ENCODE measurements at regions not wholly inside any gene's neighbourhood (a gene's known extent, or its start where the extent isn't known, plus 50 kb on each side); places are given as distances from the start of the nearest gene placed in this dataset.

GRCh38 chr7:21160401-21160800 lies 267.5 kb upstream of the SP4 start:
- DNase-seq = no peak

GRCh38 chr7:21167942-21168341 lies 259.9 kb upstream of the SP4 start:
- no peak for DNase-seq

GRCh38 chr7:21169667-21170580 lies 258.0 kb upstream of the SP4 start:
- no peak for DNase-seq

- DNase-seq = no peak
These were observed 255.1 kb upstream of the SP4 start for GRCh38 chr7:21172800-21173199.

- no peak for DNase-seq
These were observed 254.4 kb upstream of the SP4 start for GRCh38 chr7:21173436-21173835.

GRCh38 chr7:21175714-21176113 lies 252.2 kb upstream of the SP4 start:
- no peak for DNase-seq

GRCh38 chr7:21184942-21185652 lies 242.8 kb upstream of the SP4 start:
- no peak for DNase-seq

GRCh38 chr7:21185653-21186265 lies 242.1 kb upstream of the SP4 start:
- DNase-seq = no peak

GRCh38 chr7:21191321-21192073 lies 236.4 kb upstream of the SP4 start:
- no peak for DNase-seq

GRCh38 chr7:21192657-21193056 lies 235.2 kb upstream of the SP4 start:
- DNase-seq = no peak

GRCh38 chr7:21193895-21194294 lies 234.0 kb upstream of the SP4 start:
- DNase-seq = no peak

GRCh38 chr7:21194936-21195335 lies 232.9 kb upstream of the SP4 start:
- DNase-seq = no peak

- no peak for DNase-seq
These were observed 229.0 kb upstream of the SP4 start for GRCh38 chr7:21198921-21199320.

- DNase-seq = no peak
These were observed 227.4 kb upstream of the SP4 start for GRCh38 chr7:21200503-21200902.

GRCh38 chr7:21214657-21215056 lies 213.2 kb upstream of the SP4 start:
- DNase-seq = no peak

- DNase-seq = no peak
These were observed 212.6 kb upstream of the SP4 start for GRCh38 chr7:21215307-21215706.

- no peak for DNase-seq
These were observed 210.5 kb upstream of the SP4 start for GRCh38 chr7:21217365-21217764.

GRCh38 chr7:21218155-21218554 lies 209.7 kb upstream of the SP4 start:
- DNase-seq = no peak

- DNase-seq = no peak
These were observed 206.8 kb upstream of the SP4 start for GRCh38 chr7:21221130-21221529.

- DNase-seq = no peak
These were observed 189.3 kb upstream of the SP4 start for GRCh38 chr7:21238400-21239116.

GRCh38 chr7:21243265-21243664 lies 184.6 kb upstream of the SP4 start:
- DNase-seq = no peak

- no peak for DNase-seq
These were observed 176.6 kb upstream of the SP4 start for GRCh38 chr7:21251151-21251800.
